Activated naive CD8-positive, alpha-beta T cell treated with anti-CD3 and anti-CD28 coated beads, Interleukin-2, amount 10 ng/mL, durations not matched to agents 7 days and 5 days (primary cell): ENCODE measurements at regions not wholly inside any gene's neighbourhood (a gene's known extent, or its start where the extent isn't known, plus 50 kb on each side); places are given as distances from the start of the nearest gene placed in this dataset.

Experiments
- ATAC-seq: fragments of 150-1000 bp; cut with Tn5 transposase; one replicate; pipeline ENCODE4 v1.10.0; 2021; ENCODE audit warnings: low read depth, moderate library complexity
- POLR2A ChIA-PET: fragments of 350-600 bp; sonication (Branson Sonifier 250); formaldehyde crosslinking; loops from one replicate; lab custom pipeline; 2021; ENCODE audit warnings: antibody characterized with exemption; lab: Charles Lee
- DNase-seq: peaks from one replicate; pipeline ENCODE4 v3.0.0; 2021
- H3K27ac Mint-ChIP-seq: one replicate; pipeline ENCODE4 v1.8.0; 2022; ENCODE audit warnings: mild to moderate bottlenecking, mixed read lengths
- H3K27me3 Mint-ChIP-seq: one replicate; pipeline ENCODE4 v1.8.0; 2022; ENCODE audit warnings: mild to moderate bottlenecking, moderate library complexity, mixed read lengths
- H3K36me3 Mint-ChIP-seq: one replicate; pipeline ENCODE4 v1.8.0; 2021; ENCODE audit warnings: mild to moderate bottlenecking, mixed read lengths
- H3K4me1 Mint-ChIP-seq: one replicate; pipeline ENCODE4 v1.8.0; 2021; ENCODE audit warnings: mixed read lengths
- H3K4me3 Mint-ChIP-seq: one replicate; pipeline ENCODE4 v1.8.0; 2022; ENCODE audit warnings: mild to moderate bottlenecking, moderate library complexity, mixed read lengths
- H3K9me3 Mint-ChIP-seq: one replicate; pipeline ENCODE4 v1.8.0; 2021; ENCODE audit warnings: mixed read lengths

- no peak overlapping the region for H3K27ac Mint-ChIP-seq
- H3K27me3 Mint-ChIP-seq: no peaks in the 10 kb centered on the region
- no peaks in the 10 kb centered on the region for H3K9me3 Mint-ChIP-seq
- H3K4me3 Mint-ChIP-seq: no peak overlapping the region
- DNase-seq: no peak
- POLR2A ChIA-PET: no interaction called here
- no peaks in the 10 kb centered on the region for H3K36me3 Mint-ChIP-seq
- no peaks in the 10 kb centered on the region for H3K4me1 Mint-ChIP-seq
- no peak for ATAC-seq
These were observed 166.6 kb upstream of the MCTP2 start for GRCh38 chr15:94064676-94065313.

- Mint-ChIP-seq H3K4me1 (no peaks in the 10 kb centered on the region), H3K27me3 (peaks cover 4% of the 10 kb centered on the region), H3K27ac (no peak overlapping the region), H3K9me3 (no peaks in the 10 kb centered on the region), H3K36me3 (no peaks in the 10 kb centered on the region), H3K4me3 (no peak overlapping the region)
- DNase-seq (no peak), ATAC-seq (no peak)
- POLR2A ChIA-PET: no interaction called here
These were observed 170.3 kb upstream of the MCTP2 start for GRCh38 chr15:94061041-94061440.

GRCh38 chr15:94059013-94059587, 172.3 kb upstream of the MCTP2 start:
- Mint-ChIP-seq H3K9me3 (no peaks in the 10 kb centered on the region), H3K27me3 (peaks cover 5% of the 10 kb centered on the region), H3K27ac (no peak overlapping the region), H3K4me1 (no peaks in the 10 kb centered on the region), H3K36me3 (no peaks in the 10 kb centered on the region), H3K4me3 (no peak overlapping the region)
- no peak for DNase-seq
- ATAC-seq: no peak
- POLR2A ChIA-PET: no interaction called here

GRCh38 chr15:94057305-94057704, 174.1 kb upstream of the MCTP2 start:
- POLR2A ChIA-PET: no interaction called here
- Mint-ChIP-seq H3K27me3 (peaks cover 5% of the 10 kb centered on the region), H3K9me3 (no peaks in the 10 kb centered on the region), H3K36me3 (no peaks in the 10 kb centered on the region), H3K27ac (no peak overlapping the region), H3K4me1 (no peaks in the 10 kb centered on the region), H3K4me3 (no peak overlapping the region)
- no peak for DNase-seq
- no peak for ATAC-seq

GRCh38 chr15:94056314-94056713, 175.0 kb upstream of the MCTP2 start:
- Mint-ChIP-seq H3K27me3 (peaks cover 5% of the 10 kb centered on the region), H3K27ac (no peak overlapping the region), H3K4me3 (no peak overlapping the region), H3K36me3 (no peaks in the 10 kb centered on the region), H3K9me3 (no peaks in the 10 kb centered on the region), H3K4me1 (no peaks in the 10 kb centered on the region)
- POLR2A ChIA-PET: no interaction called here
- DNase-seq (no peak), ATAC-seq (no peak)

- H3K27ac Mint-ChIP-seq: no peak overlapping the region
- POLR2A ChIA-PET: no interaction called here
- peaks cover 5% of the 10 kb centered on the region for H3K27me3 Mint-ChIP-seq
- H3K4me1 Mint-ChIP-seq: no peaks in the 10 kb centered on the region
- DNase-seq (no peak), ATAC-seq (no peak)
- no peaks in the 10 kb centered on the region for H3K9me3 Mint-ChIP-seq
- H3K36me3 Mint-ChIP-seq: no peaks in the 10 kb centered on the region
- H3K4me3 Mint-ChIP-seq: no peak overlapping the region
These were observed 177.7 kb upstream of the MCTP2 start for GRCh38 chr15:94053626-94054025.

- Mint-ChIP-seq H3K9me3 (no peaks in the 10 kb centered on the region), H3K36me3 (no peaks in the 10 kb centered on the region), H3K4me3 (no peak overlapping the region), H3K4me1 (no peaks in the 10 kb centered on the region), H3K27ac (no peak overlapping the region), H3K27me3 (peaks cover 7% of the 10 kb centered on the region)
- no peak for ATAC-seq
- POLR2A ChIA-PET: no interaction called here
- no peak for DNase-seq
These were observed 178.7 kb upstream of the MCTP2 start for GRCh38 chr15:94052711-94053110.

- Mint-ChIP-seq H3K27me3 (peaks cover 7% of the 10 kb centered on the region), H3K36me3 (no peaks in the 10 kb centered on the region), H3K4me3 (no peak overlapping the region), H3K27ac (no peak overlapping the region), H3K9me3 (no peaks in the 10 kb centered on the region), H3K4me1 (no peaks in the 10 kb centered on the region)
- DNase-seq (no peak), ATAC-seq (no peak)
- POLR2A ChIA-PET: no interaction called here
These were observed 183.8 kb upstream of the MCTP2 start for GRCh38 chr15:94047566-94047965.

- ATAC-seq (no peak), DNase-seq (no peak)
- POLR2A ChIA-PET: no interaction called here
- no peak overlapping the region for H3K27ac Mint-ChIP-seq
- peaks cover 7% of the 10 kb centered on the region for H3K27me3 Mint-ChIP-seq
- no peaks in the 10 kb centered on the region for H3K9me3 Mint-ChIP-seq
- no peak overlapping the region for H3K4me3 Mint-ChIP-seq
- H3K4me1 Mint-ChIP-seq: no peaks in the 10 kb centered on the region
- H3K36me3 Mint-ChIP-seq: no peaks in the 10 kb centered on the region
These were observed 189.0 kb upstream of the MCTP2 start for GRCh38 chr15:94042180-94042928.

- POLR2A ChIA-PET: no interaction called here
- H3K27me3 Mint-ChIP-seq: peaks cover 7% of the 10 kb centered on the region
- no peak for ATAC-seq
These were observed 189.6 kb upstream of the MCTP2 start for GRCh38 chr15:94041746-94042145.

GRCh38 chr15:94040541-94041248, 190.7 kb upstream of the MCTP2 start:
- Mint-ChIP-seq H3K27ac (no peak overlapping the region), H3K27me3 (peaks cover 6% of the 10 kb centered on the region), H3K9me3 (no peaks in the 10 kb centered on the region), H3K36me3 (no peaks in the 10 kb centered on the region), H3K4me3 (no peak overlapping the region), H3K4me1 (no peaks in the 10 kb centered on the region)
- DNase-seq (no peak), ATAC-seq (no peak)
- POLR2A ChIA-PET: no interaction called here

More at GRCh38 chr15:94041746-94042145, 189.6 kb upstream of the MCTP2 start:
- no peak for DNase-seq
- H3K4me3 Mint-ChIP-seq: no peak overlapping the region
- no peaks in the 10 kb centered on the region for H3K36me3 Mint-ChIP-seq
- no peaks in the 10 kb centered on the region for H3K9me3 Mint-ChIP-seq
- H3K27ac Mint-ChIP-seq: no peak overlapping the region
- no peaks in the 10 kb centered on the region for H3K4me1 Mint-ChIP-seq

GRCh38 chr15:94036156-94036555, 195.2 kb upstream of the MCTP2 start:
- ATAC-seq (no peak), DNase-seq (no peak)
- Mint-ChIP-seq H3K4me1 (no peaks in the 10 kb centered on the region), H3K36me3 (no peaks in the 10 kb centered on the region), H3K9me3 (no peaks in the 10 kb centered on the region), H3K4me3 (no peak overlapping the region), H3K27me3 (peaks cover 6% of the 10 kb centered on the region), H3K27ac (no peak overlapping the region)
- POLR2A ChIA-PET: no interaction called here

- ATAC-seq: no peak
- Mint-ChIP-seq H3K9me3 (no peaks in the 10 kb centered on the region), H3K27me3 (peaks cover 6% of the 10 kb centered on the region), H3K4me1 (no peaks in the 10 kb centered on the region), H3K4me3 (no peak overlapping the region), H3K36me3 (no peaks in the 10 kb centered on the region), H3K27ac (no peak overlapping the region)
- DNase-seq: no peak
- POLR2A ChIA-PET: no interaction called here
These were observed 197.7 kb upstream of the MCTP2 start for GRCh38 chr15:94033683-94034020.
